Neural progenitor cell (in vitro differentiated cells): ENCODE measurements at regions not wholly inside any gene's neighbourhood (a gene's known extent, or its start where the extent isn't known, plus 50 kb on each side); places are given as distances from the start of the nearest gene placed in this dataset.

Experiments
- DNase-seq: peaks from one replicate; pipeline ENCODE4 v3.0.0-alpha.2; 2016; ENCODE audit warnings: low spot score
- H2AFZ ChIP-seq: fragments of 200-600 bp; sonication (generic); replicated peaks from 2 replicates; pipeline ENCODE4 v1.6.1; 2016; ENCODE audit warnings: antibody characterized with exemption
- H3F3A ChIP-seq: fragments of 200-600 bp; sonication (generic); 2 replicates; pipeline ENCODE4 v1.6.1; 2016; ENCODE audit warnings: antibody characterized with exemption, low read depth
- H3K27ac ChIP-seq: fragments of 200-600 bp; sonication (generic); 2 replicates; pipeline ENCODE4 v1.5.1; 2016; ENCODE audit warnings: mild to moderate bottlenecking
- H3K27me3 ChIP-seq: fragments of 200-600 bp; sonication (generic); 2 replicates; pipeline ENCODE4 v1.6.1; 2016; ENCODE audit warnings: mild to moderate bottlenecking, moderate library complexity
- H3K36me3 ChIP-seq: fragments of 200-600 bp; sonication (generic); 2 replicates; pipeline ENCODE4 v1.5.1; 2016
- H3K4me1 ChIP-seq: fragments of 200-600 bp; sonication (generic); 2 replicates; pipeline ENCODE4 v1.6.1; 2016; ENCODE audit warnings: mixed run types
- H3K4me2 ChIP-seq: fragments of 200-600 bp; sonication (generic); 2 replicates; pipeline ENCODE4 v1.6.1; 2016
- H3K4me3 ChIP-seq: fragments of 200-600 bp; sonication (generic); 2 replicates; pipeline ENCODE4 v1.5.1; 2016
- H3K79me2 ChIP-seq: fragments of 200-600 bp; sonication (generic); 2 replicates; pipeline ENCODE4 v1.6.1; 2016; ENCODE audit warnings: low read depth
- H3K9ac ChIP-seq: fragments of 200-600 bp; sonication (generic); 2 replicates; pipeline ENCODE4 v1.6.1; 2016
- H3K9me3 ChIP-seq: fragments of 200-600 bp; sonication (generic); 2 replicates; pipeline ENCODE4 v1.5.1; 2016; ENCODE audit warnings: low read depth
- H4K20me1 ChIP-seq: fragments of 200-600 bp; sonication (generic); 2 replicates; pipeline ENCODE4 v1.6.1; 2016; ENCODE audit warnings: low read depth
- H3K27ac Mint-ChIP-seq: 3 replicates; pipeline ENCODE4 v1.8.0; 2021; ENCODE audit warnings: mixed read lengths
- H3K27me3 Mint-ChIP-seq: 2 replicates; pipeline ENCODE4 v1.8.0; 2022; ENCODE audit warnings: low read depth, mild to moderate bottlenecking, inconsistent platforms, moderate library complexity, mixed read lengths; ENCODE audit not compliant: insufficient read depth
- H3K36me3 Mint-ChIP-seq: 3 replicates; pipeline ENCODE4 v1.8.0; 2021; ENCODE audit warnings: mixed read lengths
- H3K4me1 Mint-ChIP-seq: 3 replicates; pipeline ENCODE4 v1.8.0; 2021; ENCODE audit warnings: mixed read lengths
- H3K4me3 Mint-ChIP-seq: 3 replicates; pipeline ENCODE4 v1.8.0; 2021; ENCODE audit warnings: mild to moderate bottlenecking, moderate library complexity, mixed read lengths
- H3K9me3 Mint-ChIP-seq: 3 replicates; pipeline ENCODE4 v1.8.0; 2020; ENCODE audit warnings: mixed read lengths
- EZH2 ChIP-seq: fragments of 200-600 bp; sonication (generic); IDR thresholded peaks from 2 replicates; pipeline ENCODE4 v1.6.1; 2017; ENCODE audit warnings: antibody characterized with exemption, mild to moderate bottlenecking, moderate library complexity
- EZH2phosphoT487 ChIP-seq: fragments of 200-600 bp; sonication (generic); IDR thresholded peaks from 2 replicates; pipeline ENCODE4 v1.6.1; 2017; ENCODE audit warnings: antibody characterized with exemption
- TF ChIP-seq, protein P1 (sequence below): fragments of 200-600 bp; sonication (generic); IDR thresholded peaks from 2 replicates; pipeline ENCODE4 v1.5.1; 2017; ENCODE audit warnings: antibody characterized with exemption, mild to moderate bottlenecking

DNA sequence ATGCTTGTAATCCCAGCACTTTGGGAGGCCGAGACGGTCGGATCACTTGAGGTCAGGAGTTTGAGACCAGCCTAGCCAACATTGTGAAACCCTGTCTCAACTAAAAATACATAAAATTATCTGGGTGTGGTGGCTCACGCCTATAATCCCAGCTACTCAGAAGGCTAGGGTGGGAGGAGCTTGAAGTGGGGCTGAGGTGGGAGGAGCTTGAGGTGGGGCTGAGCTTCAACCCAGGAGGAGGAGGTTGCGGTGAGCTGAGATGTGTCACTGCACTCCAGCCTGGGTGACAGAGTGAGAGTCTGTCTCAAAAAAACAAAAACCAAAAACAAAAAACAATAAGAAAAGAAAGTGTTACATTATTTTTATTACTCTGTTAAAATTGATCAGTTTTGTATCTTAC is 1164.4 kb upstream of the IGFBP7 start:
- Mint-ChIP-seq H3K9me3 (peaks cover 8% of the 10 kb centered on the region), H3K4me1 (no peaks in the 10 kb centered on the region), H3K36me3 (no peaks in the 10 kb centered on the region), H3K27me3 (no peaks in the 10 kb centered on the region), H3K4me3 (no peak overlapping the region), H3K27ac (no peak overlapping the region)
- Histone ChIP-seq H3K27ac (no peak overlapping the region), H3K9ac (no peak overlapping the region), H3K79me2 (no peaks in the 10 kb centered on the region), H3K36me3 (no peaks in the 10 kb centered on the region), H3K4me2 (no peak overlapping the region), H3K4me1 (no peaks in the 10 kb centered on the region), H3F3A (no peaks in the 10 kb centered on the region), H3K27me3 (no peaks in the 10 kb centered on the region), H3K4me3 (no peak overlapping the region), H2AFZ (no peak overlapping the region), H4K20me1 (no peaks in the 10 kb centered on the region), H3K9me3 (no peaks in the 10 kb centered on the region)
- no peak for DNase-seq
- TF ChIP-seq EZH2: no peak
- TF ChIP-seq, protein P1, sequence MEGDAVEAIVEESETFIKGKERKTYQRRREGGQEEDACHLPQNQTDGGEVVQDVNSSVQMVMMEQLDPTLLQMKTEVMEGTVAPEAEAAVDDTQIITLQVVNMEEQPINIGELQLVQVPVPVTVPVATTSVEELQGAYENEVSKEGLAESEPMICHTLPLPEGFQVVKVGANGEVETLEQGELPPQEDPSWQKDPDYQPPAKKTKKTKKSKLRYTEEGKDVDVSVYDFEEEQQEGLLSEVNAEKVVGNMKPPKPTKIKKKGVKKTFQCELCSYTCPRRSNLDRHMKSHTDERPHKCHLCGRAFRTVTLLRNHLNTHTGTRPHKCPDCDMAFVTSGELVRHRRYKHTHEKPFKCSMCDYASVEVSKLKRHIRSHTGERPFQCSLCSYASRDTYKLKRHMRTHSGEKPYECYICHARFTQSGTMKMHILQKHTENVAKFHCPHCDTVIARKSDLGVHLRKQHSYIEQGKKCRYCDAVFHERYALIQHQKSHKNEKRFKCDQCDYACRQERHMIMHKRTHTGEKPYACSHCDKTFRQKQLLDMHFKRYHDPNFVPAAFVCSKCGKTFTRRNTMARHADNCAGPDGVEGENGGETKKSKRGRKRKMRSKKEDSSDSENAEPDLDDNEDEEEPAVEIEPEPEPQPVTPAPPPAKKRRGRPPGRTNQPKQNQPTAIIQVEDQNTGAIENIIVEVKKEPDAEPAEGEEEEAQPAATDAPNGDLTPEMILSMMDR: no peak
- no peak for TF ChIP-seq EZH2phosphoT487

DNA sequence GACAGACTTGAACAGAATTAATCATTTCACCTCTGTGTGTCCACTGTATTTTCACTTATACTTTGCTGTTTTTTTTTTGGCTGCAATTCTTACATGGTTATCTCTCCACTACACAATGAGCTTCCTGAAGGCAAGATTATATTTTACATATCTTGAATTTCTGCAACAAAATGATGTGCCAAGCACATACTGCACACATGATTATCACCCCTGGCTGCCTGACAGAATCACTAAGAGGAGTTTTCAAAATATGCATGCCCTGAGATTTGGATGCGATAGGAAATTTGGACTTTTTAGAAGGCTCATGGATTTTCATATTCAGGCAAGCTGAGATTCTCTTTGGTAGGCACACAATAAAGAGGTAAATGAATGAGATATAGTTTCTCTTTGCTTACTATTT is 1162.1 kb upstream of the IGFBP7 start:
- no peaks in the 10 kb centered on the region for H3K4me1 Mint-ChIP-seq
- peaks cover 2% of the 10 kb centered on the region for H3K27me3 Mint-ChIP-seq
- Histone ChIP-seq H2AFZ (no peak overlapping the region), H3F3A (no peaks in the 10 kb centered on the region), H3K79me2 (no peaks in the 10 kb centered on the region), H4K20me1 (no peaks in the 10 kb centered on the region), H3K4me2 (no peak overlapping the region), H3K4me3 (no peak overlapping the region), H3K4me1 (no peaks in the 10 kb centered on the region), H3K27ac (no peak overlapping the region), H3K9ac (no peak overlapping the region), H3K9me3 (no peaks in the 10 kb centered on the region), H3K27me3 (no peaks in the 10 kb centered on the region), H3K36me3 (no peaks in the 10 kb centered on the region)
- no peak overlapping the region for H3K27ac Mint-ChIP-seq
- peaks cover 13% of the 10 kb centered on the region for H3K9me3 Mint-ChIP-seq
- H3K36me3 Mint-ChIP-seq: no peaks in the 10 kb centered on the region
- no peak for TF ChIP-seq EZH2phosphoT487
- no peak for TF ChIP-seq EZH2
- H3K4me3 Mint-ChIP-seq: no peak overlapping the region
- no peak for DNase-seq

DNA sequence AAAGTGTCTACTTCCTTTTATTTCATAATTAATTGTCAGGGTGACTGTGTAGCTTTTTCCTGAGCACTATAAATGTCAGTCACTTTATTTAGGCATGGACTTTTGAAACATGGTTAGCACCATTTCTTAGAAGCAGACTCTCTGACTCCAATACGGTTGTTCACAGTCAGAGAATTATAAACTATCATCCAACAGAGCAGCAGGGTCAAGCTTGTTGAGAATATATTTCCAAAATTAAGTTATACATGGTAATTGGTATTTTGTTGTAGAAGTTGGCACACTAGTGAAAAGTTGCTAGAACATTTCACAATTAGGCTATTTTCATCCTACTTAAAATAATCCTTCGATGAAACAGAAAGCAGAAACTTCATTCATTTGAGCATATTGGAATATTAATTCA is 1155.5 kb upstream of the IGFBP7 start:
- Histone ChIP-seq H3K27ac (no peak overlapping the region), H3K4me2 (no peak overlapping the region), H3K27me3 (no peaks in the 10 kb centered on the region), H3K36me3 (no peaks in the 10 kb centered on the region), H3K9ac (no peak overlapping the region), H3K9me3 (no peaks in the 10 kb centered on the region), H2AFZ (no peak overlapping the region), H3K4me1 (no peaks in the 10 kb centered on the region), H3K79me2 (no peaks in the 10 kb centered on the region), H3K4me3 (no peak overlapping the region), H3F3A (no peaks in the 10 kb centered on the region), H4K20me1 (no peaks in the 10 kb centered on the region)
- Mint-ChIP-seq H3K36me3 (no peaks in the 10 kb centered on the region), H3K4me3 (no peak overlapping the region), H3K27ac (no peak overlapping the region), H3K9me3 (peaks cover 8% of the 10 kb centered on the region), H3K27me3 (peaks cover 2% of the 10 kb centered on the region), H3K4me1 (no peaks in the 10 kb centered on the region)
- TF ChIP-seq EZH2phosphoT487 (no peak), EZH2 (no peak)
- TF ChIP-seq, protein P1: no peak
- no peak for DNase-seq

DNA sequence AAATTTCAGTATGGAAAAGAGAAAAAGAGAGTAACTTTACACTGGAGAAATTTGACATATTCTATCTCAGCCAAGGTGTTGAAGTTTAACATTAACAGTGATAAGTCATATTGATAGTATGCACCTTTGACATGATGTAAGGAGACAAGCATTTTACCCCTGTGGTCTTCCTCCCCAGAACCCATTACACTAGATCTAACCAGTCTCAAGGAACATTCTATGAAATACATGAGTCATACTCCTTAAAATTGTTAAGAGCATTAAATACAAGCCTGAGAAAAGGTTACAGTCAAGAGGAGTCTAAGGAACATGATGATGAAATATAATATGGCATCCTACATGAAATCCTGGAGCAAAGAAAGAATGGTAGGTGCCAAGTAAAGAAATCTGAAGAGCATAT is 1151.3 kb upstream of the IGFBP7 start:
- no peak overlapping the region for H3K27ac Mint-ChIP-seq
- no peak for TF ChIP-seq EZH2
- TF ChIP-seq, protein P1: no peak
- TF ChIP-seq EZH2phosphoT487: no peak
- no peaks in the 10 kb centered on the region for H3K36me3 Mint-ChIP-seq
- H3K27me3 Mint-ChIP-seq: no peaks in the 10 kb centered on the region
- DNase-seq: no peak
- Histone ChIP-seq H3K79me2 (no peaks in the 10 kb centered on the region), H3K9ac (no peak overlapping the region), H3K4me1 (no peaks in the 10 kb centered on the region), H3K27me3 (no peaks in the 10 kb centered on the region), H3K36me3 (no peaks in the 10 kb centered on the region), H3K4me3 (no peak overlapping the region), H3F3A (no peaks in the 10 kb centered on the region), H3K27ac (no peak overlapping the region), H2AFZ (no peak overlapping the region), H4K20me1 (no peaks in the 10 kb centered on the region), H3K4me2 (no peak overlapping the region), H3K9me3 (peaks cover 5% of the 10 kb centered on the region)
- no peaks in the 10 kb centered on the region for H3K4me1 Mint-ChIP-seq
- peaks cover 2% of the 10 kb centered on the region for H3K9me3 Mint-ChIP-seq
- H3K4me3 Mint-ChIP-seq: no peak overlapping the region
